Fibroblast of the aortic adventitia (primary cell): ENCODE measurements at regions not wholly inside any gene's neighbourhood (a gene's known extent, or its start where the extent isn't known, plus 50 kb on each side); places are given as distances from the start of the nearest gene placed in this dataset.

Experiments
- DNase-seq: peaks from one replicate; pipeline ENCODE4 v3.0.0-alpha.2; 2010; ENCODE audit warnings: low read depth
- H3K4me3 ChIP-seq: 2 replicates; pipeline ENCODE4 v1.5.1; 2011; ENCODE audit warnings: low read depth, mild to moderate bottlenecking, control low read depth, low read length, moderate library complexity
- CTCF ChIP-seq: IDR thresholded peaks from 2 replicates; pipeline ENCODE4 v1.5.1; 2011; ENCODE audit warnings: mild to moderate bottlenecking, low read length, control low read depth, inconsistent platforms; ENCODE audit not compliant: insufficient read depth

GRCh38 chr1:8206391-8206790 is 111.5 kb upstream of the SLC45A1 start:
- no peak for DNase-seq
- no peak overlapping the region for H3K4me3 ChIP-seq
- no peak for TF ChIP-seq CTCF

- no peak for TF ChIP-seq CTCF
- no peak overlapping the region for H3K4me3 ChIP-seq
- DNase-seq: no peak
Observed at GRCh38 chr1:8205771-8206170, 112.1 kb upstream of the SLC45A1 start.

GRCh38 chr1:8204826-8205225 is 113.1 kb upstream of the SLC45A1 start:
- no peak overlapping the region for H3K4me3 ChIP-seq
- TF ChIP-seq CTCF: no peak
- DNase-seq: peak; percentile 82

GRCh38 chr1:8203551-8203950 is 114.4 kb upstream of the SLC45A1 start:
- no peak for TF ChIP-seq CTCF
- H3K4me3 ChIP-seq: no peak overlapping the region
- DNase-seq: no peak

GRCh38 chr1:8203056-8203455 is 114.9 kb upstream of the SLC45A1 start:
- no peak for DNase-seq
- no peak overlapping the region for H3K4me3 ChIP-seq
- TF ChIP-seq CTCF: no peak

- peak; percentile 95 for DNase-seq
- TF ChIP-seq CTCF: no peak
- peak overlapping the region; percentile 7 for H3K4me3 ChIP-seq
Observed at GRCh38 chr1:8202182-8202905, 115.6 kb upstream of the SLC45A1 start.
